Endodermal cell (in vitro differentiated cells): ENCODE measurements at regions not wholly inside any gene's neighbourhood (a gene's known extent, or its start where the extent isn't known, plus 50 kb on each side); places are given as distances from the start of the nearest gene placed in this dataset.

ENCODE experiments used
- DNase-seq: peaks from one replicate; pipeline ENCODE4 v3.0.0-alpha.2; 2017
- H3K27ac ChIP-seq: 2 replicates; pipeline ENCODE4 v1.5.1; 2013; ENCODE audit warnings: mild to moderate bottlenecking, low read depth, low read length, moderate library complexity
- H3K27me3 ChIP-seq: 2 replicates; pipeline ENCODE4 v1.6.1; 2013; ENCODE audit warnings: mild to moderate bottlenecking, low read length, moderate library complexity; ENCODE audit not compliant: insufficient read depth, control insufficient read depth, poor library complexity, severe bottlenecking
- H3K36me3 ChIP-seq: 2 replicates; pipeline ENCODE4 v1.7.0; 2013; ENCODE audit warnings: mild to moderate bottlenecking, low read length, moderate library complexity; ENCODE audit not compliant: control insufficient read depth, insufficient read depth
- H3K4me1 ChIP-seq: one replicate; pipeline ENCODE4 v1.7.0; 2013; ENCODE audit warnings: low read length; ENCODE audit not compliant: control insufficient read depth, insufficient read depth
- H3K4me3 ChIP-seq: 2 replicates; pipeline ENCODE4 v1.5.1; 2013; ENCODE audit warnings: mild to moderate bottlenecking, low read length, moderate library complexity
- H3K9ac ChIP-seq: 2 replicates; pipeline ENCODE4 v1.6.1; 2013; ENCODE audit warnings: mild to moderate bottlenecking, low read length, moderate library complexity; ENCODE audit not compliant: poor library complexity, severe bottlenecking; ENCODE audit errors: extremely low read depth
- H3K9me3 ChIP-seq: 2 replicates; pipeline ENCODE4 v1.6.1; 2013; ENCODE audit warnings: mild to moderate bottlenecking, low read length, moderate library complexity; ENCODE audit not compliant: control insufficient read depth
- H3K27ac Mint-ChIP-seq: 2 replicates; pipeline ENCODE4 v1.8.0; 2020; ENCODE audit warnings: mixed read lengths
- H3K27me3 Mint-ChIP-seq: 2 replicates; pipeline ENCODE4 v1.8.0; 2021; ENCODE audit warnings: mild to moderate bottlenecking, mixed read lengths; ENCODE audit not compliant: insufficient read depth
- H3K36me3 Mint-ChIP-seq: 2 replicates; pipeline ENCODE4 v1.8.0; 2020; ENCODE audit warnings: low read depth, mixed read lengths
- H3K4me1 Mint-ChIP-seq: 2 replicates; pipeline ENCODE4 v1.8.0; 2020; ENCODE audit warnings: mixed read lengths
- H3K4me3 Mint-ChIP-seq: 2 replicates; pipeline ENCODE4 v1.8.0; 2020; ENCODE audit warnings: mild to moderate bottlenecking, moderate library complexity, mixed read lengths
- H3K9me3 Mint-ChIP-seq: 2 replicates; pipeline ENCODE4 v1.8.0; 2020; ENCODE audit warnings: mild to moderate bottlenecking, mixed read lengths
- WGBS, 2 experiments: methylation state at CpG; one replicate each; pipeline versions ENCODE4 v1.1.5 to v1.1.7; 2013; ENCODE audit warnings: missing lambda C conversion rate in 2 of 2, mixed read lengths in 1 of 2; ENCODE audit not compliant: insufficient coverage in 1 of 2, insufficient read length in 1 of 2; 5-methylcytosine and 5-hydroxymethylcytosine counted together
- TF ChIP-seq, protein P1 (sequence below): fragments of 200-600 bp; sonication (generic); conservative IDR thresholded peaks from 2 replicates; pipeline ENCODE4 v1.5.0; 2021; ENCODE audit warnings: antibody characterized with exemption, mild to moderate bottlenecking

DNA sequence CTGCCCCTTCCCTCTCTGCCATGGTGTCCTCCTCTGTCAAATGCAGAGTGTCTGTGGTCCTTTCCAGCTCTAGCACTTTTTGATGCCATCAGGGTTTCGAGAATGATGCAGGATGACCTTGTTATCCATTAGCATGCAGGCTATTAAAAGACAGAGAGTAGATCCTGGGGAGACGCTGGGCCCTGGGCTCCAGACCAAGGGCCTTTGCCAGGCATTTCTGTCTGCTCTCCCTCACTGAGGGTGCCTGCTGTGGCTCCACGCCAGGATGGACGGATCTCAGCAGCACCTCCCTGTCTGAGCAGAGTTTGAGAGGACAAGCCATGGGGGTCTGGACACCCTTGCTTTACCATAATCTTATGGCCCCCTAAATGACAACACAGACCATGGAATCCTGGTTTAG, 110.8 kb upstream of the CD82 start:
- H3K9me3 ChIP-seq: no peaks in the 10 kb centered on the region
- no peaks in the 10 kb centered on the region for H3K27me3 ChIP-seq
- no peak overlapping the region for H3K27ac Mint-ChIP-seq
- H3K27ac ChIP-seq: no peak overlapping the region
- no peaks in the 10 kb centered on the region for H3K36me3 ChIP-seq
- 85 to 89% methylated on average over 3 to 4 of the region's 4 CpGs for WGBS, 2 experiments
- no peak overlapping the region for H3K9ac ChIP-seq
- no peaks in the 10 kb centered on the region for H3K36me3 Mint-ChIP-seq
- H3K4me3 ChIP-seq: no peak overlapping the region
- DNase-seq: no peak
- H3K4me1 Mint-ChIP-seq: no peaks in the 10 kb centered on the region
- TF ChIP-seq, protein P1, sequence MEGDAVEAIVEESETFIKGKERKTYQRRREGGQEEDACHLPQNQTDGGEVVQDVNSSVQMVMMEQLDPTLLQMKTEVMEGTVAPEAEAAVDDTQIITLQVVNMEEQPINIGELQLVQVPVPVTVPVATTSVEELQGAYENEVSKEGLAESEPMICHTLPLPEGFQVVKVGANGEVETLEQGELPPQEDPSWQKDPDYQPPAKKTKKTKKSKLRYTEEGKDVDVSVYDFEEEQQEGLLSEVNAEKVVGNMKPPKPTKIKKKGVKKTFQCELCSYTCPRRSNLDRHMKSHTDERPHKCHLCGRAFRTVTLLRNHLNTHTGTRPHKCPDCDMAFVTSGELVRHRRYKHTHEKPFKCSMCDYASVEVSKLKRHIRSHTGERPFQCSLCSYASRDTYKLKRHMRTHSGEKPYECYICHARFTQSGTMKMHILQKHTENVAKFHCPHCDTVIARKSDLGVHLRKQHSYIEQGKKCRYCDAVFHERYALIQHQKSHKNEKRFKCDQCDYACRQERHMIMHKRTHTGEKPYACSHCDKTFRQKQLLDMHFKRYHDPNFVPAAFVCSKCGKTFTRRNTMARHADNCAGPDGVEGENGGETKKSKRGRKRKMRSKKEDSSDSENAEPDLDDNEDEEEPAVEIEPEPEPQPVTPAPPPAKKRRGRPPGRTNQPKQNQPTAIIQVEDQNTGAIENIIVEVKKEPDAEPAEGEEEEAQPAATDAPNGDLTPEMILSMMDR: no peak
- peaks cover 3% of the 10 kb centered on the region for H3K4me1 ChIP-seq
- peaks cover 13% of the 10 kb centered on the region for H3K27me3 Mint-ChIP-seq
- H3K4me3 Mint-ChIP-seq: no peak overlapping the region
- no peaks in the 10 kb centered on the region for H3K9me3 Mint-ChIP-seq

DNA sequence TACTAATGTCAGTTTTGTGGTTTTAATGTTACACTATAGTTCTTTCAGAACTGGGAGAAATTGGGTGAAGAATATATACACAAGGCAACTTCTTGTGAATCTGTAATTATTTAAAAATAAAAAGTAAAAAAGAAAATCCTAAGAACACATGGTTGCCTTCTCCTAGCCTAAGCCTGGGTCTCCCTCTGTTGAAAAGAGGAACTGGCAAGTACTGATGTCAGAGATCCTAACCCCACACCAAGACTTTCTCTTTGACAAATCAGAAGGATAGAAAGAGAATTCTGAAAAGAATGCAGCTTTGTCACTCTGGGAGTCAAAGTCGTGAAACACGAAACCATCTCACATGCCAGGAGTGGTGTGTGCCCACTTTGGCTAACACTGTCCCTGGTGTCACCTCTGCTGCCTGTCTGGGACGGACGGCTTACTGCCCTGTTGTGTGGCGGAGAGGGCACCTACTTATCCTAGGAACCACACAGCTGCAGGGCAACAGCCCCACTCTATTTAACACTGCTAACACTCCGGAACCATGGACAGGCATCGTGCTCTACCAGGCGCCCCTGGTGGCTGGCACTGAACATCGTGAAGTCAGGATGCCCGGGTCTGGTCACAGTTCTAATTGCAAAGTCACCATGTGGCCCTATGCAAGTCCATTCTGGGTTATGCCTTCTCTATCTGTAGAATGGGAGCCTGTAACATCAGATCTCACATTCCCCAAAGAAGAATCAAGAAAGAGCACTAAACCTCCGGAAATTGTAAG, 108.7 kb upstream of the CD82 start:
- WGBS, 2 experiments: 72 to 76% methylated on average over 11 of the region's 11 CpGs
- H3K9me3 Mint-ChIP-seq: peaks cover 2% of the 10 kb centered on the region
- H3K4me3 Mint-ChIP-seq: no peak overlapping the region
- no peaks in the 10 kb centered on the region for H3K4me1 ChIP-seq
- H3K9ac ChIP-seq: no peak overlapping the region
- DNase-seq: peak; percentile 64
- H3K4me1 Mint-ChIP-seq: no peaks in the 10 kb centered on the region
- no peaks in the 10 kb centered on the region for H3K27me3 ChIP-seq
- H3K27ac ChIP-seq: no peak overlapping the region
- no peak overlapping the region for H3K4me3 ChIP-seq
- H3K27me3 Mint-ChIP-seq: peaks cover 23% of the 10 kb centered on the region
- TF ChIP-seq, protein P1: peak; percentile 56
- H3K36me3 Mint-ChIP-seq: no peaks in the 10 kb centered on the region
- H3K27ac Mint-ChIP-seq: no peak overlapping the region
- no peaks in the 10 kb centered on the region for H3K9me3 ChIP-seq
- H3K36me3 ChIP-seq: no peaks in the 10 kb centered on the region

DNA sequence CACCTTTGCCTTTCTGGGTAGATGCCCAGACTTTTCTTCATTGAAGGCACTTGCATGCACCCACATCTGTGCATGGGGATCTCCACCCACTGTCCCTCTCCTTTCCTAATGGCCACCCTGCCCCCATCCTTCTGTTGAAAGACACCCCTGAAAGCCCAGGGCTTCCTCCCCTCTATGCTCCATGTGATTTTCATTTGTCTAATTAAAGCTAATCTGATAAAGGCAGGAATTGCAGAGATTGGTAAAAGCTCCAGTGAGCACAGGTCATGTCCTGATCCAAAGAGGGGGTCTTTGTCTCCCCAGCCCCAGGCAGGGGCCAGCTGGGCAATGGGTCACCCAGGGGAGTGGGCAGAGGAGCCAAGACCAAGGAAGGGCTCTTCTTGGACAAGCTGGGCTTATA, 107.6 kb upstream of the CD82 start:
- Mint-ChIP-seq H3K36me3 (no peaks in the 10 kb centered on the region), H3K4me3 (no peak overlapping the region), H3K27me3 (peaks cover 23% of the 10 kb centered on the region), H3K4me1 (no peaks in the 10 kb centered on the region), H3K9me3 (peaks cover 2% of the 10 kb centered on the region), H3K27ac (no peak overlapping the region)
- no peaks in the 10 kb centered on the region for H3K4me1 ChIP-seq
- DNase-seq: no peak
- H3K27ac ChIP-seq: no peak overlapping the region
- no peak overlapping the region for H3K4me3 ChIP-seq
- TF ChIP-seq, protein P1: no peak
- no peaks in the 10 kb centered on the region for H3K27me3 ChIP-seq
- no peaks in the 10 kb centered on the region for H3K9me3 ChIP-seq
- no peaks in the 10 kb centered on the region for H3K36me3 ChIP-seq
- no peak overlapping the region for H3K9ac ChIP-seq
